CD4-positive, alpha-beta T cell treated with Interleukin-6 at 100 ng/mL for 8 hours (primary cell): ENCODE measurements at regions not wholly inside any gene's neighbourhood (a gene's known extent, or its start where the extent isn't known, plus 50 kb on each side); places are given as distances from the start of the nearest gene placed in this dataset.
"Not testable (repeated sequence)": the region's sequence is repeated elsewhere in the genome, so short reads cannot be mapped to it uniquely, and the experiment has no call there.

Source experiments
- DNase-seq: peaks from one replicate; pipeline ENCODE4 v3.0.0-alpha.2; 2020; ENCODE audit warnings: mixed read lengths, low spot score

DNA sequence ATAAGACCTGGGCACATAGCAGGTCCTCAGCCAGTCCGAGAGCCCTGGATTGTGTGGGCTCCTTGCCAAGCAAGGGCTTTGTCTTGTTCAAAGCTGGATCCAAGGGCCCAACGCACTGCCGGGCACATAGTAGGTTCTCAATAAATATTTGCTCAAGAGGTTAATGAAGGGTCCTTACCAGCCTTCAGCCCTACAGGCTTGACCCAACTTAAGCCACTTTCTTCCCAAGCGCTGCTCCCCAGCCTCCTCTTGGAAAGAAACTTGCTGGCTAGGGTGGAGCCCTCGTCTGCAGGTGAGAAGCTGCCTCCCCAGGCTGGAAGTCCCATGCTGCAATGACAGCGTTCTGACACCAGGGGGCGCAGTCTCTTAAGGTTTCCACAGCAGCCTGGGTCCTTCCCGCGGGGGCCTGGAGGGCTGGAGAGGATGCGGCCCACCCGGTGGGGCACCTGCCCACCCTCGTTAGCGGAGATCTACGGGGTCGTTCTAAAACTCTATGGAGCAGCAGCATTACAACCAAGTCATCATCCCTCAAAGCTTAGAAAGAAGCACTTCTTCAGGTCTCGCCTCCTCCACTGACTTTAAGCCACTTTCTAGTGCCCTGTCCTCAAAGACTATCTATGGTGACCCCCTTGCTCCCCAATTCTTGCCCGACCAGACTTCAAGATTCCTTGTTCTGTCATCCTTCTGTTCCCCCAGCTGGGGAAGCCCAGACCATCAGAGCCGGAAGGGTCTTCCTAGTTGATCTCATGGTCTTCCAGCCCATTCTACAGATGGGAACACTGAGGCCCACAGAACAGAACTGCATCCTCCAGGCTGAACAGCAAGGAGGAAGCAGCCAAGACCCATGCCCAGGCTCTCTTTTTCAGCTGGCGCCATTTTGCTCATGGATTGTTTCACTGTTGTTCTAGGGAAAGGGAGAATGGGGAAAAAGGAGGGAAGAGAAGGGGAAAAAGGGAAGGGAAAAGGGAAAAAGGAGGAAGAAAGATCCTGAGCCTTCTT, 115.4 kb downstream of the LHX2 start:
- DNase-seq: peak; percentile 66

- DNase-seq: no peak
Observed at GRCh38 chr9:124128568-124129166, 117.1 kb downstream of the LHX2 start.

DNA sequence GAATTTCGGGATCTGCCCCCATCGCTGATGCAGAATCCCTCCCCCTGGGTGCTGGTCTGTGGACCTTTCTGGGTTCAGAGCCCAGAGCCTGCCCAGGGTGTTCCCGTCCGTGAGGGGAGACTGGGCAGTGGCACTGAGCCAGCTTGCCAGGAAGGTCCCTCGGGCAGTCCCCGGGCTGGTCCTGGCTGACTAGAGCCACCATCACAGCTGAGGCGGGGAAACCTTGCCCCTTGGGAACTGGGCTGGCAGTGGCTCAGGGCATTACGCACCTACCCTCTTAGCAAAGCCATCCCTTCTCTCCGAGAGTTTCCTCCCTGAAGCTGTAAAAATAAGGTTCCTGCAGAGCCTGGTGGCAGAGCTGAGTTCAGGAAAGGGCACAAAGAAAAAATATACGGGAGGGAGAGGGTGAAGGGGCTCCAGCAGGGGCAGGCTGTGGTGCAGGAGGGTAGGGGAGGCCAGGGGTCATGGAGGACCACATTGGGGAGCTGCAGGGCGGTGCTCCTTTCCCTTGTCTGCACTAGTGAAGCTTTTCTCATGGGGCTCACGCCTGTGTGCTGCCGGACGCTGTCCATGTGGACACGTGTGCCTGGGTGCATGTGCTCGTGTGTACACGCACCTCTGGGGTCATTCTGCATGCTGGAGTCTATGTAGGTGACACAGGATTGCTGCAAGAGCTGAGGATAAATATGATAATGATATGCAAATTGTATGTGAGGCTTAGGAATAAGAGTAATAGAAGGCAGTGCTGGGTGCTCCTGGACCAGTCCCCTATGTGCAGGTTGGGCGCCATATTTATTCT, 118.9 kb downstream of the LHX2 start:
- no peak for DNase-seq

DNA sequence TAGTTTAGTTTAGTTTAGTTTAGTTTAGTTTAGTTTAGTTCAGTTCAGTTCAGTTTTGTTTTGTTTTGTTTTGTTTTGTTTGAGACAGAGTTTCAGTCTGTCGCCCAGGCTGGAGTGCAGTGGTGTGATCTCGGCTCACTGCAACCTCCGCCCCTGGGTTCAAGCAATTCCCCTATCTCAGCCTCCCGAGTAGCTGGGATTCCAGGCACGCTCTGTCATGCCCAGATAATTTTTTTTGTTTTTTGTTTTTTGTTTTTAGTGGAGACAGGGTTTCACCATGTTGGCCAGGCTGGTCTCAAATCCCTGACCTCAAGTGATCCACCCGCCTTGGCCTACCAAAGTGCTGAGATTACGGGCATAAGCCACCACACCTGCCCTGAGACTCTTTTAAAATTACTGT, 120.0 kb downstream of the LHX2 start:
- not testable (repeated sequence) for DNase-seq

- DNase-seq: no peak
Observed at GRCh38 chr9:124132671-124133147, 121.1 kb downstream of the LHX2 start.

- DNase-seq: no peak
Observed at GRCh38 chr9:124133727-124134126, 122.2 kb downstream of the LHX2 start.

DNA sequence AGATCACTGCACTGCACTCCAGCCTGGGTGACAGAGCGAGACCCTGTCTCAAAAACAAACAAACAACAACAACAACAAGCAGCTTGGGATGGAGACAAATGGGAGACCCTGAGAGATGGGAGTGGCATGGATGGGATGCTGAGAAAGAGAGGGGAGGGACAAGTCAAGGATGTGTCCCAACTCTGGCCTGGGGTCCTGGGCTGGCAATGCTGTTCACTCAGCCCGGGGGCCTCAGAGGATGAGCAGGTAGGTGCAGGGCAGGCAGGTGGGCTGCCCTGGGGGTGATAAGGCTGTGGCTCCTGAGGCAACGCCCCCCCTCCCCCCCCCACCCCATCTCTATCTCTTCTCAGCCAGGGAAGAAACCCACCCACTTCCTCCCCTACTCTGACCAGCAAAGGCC, 123.0 kb downstream of the LHX2 start:
- no peak for DNase-seq

GRCh38 chr9:124135813-124136365, 121.9 kb upstream of the NEK6 start:
- no peak for DNase-seq

DNA sequence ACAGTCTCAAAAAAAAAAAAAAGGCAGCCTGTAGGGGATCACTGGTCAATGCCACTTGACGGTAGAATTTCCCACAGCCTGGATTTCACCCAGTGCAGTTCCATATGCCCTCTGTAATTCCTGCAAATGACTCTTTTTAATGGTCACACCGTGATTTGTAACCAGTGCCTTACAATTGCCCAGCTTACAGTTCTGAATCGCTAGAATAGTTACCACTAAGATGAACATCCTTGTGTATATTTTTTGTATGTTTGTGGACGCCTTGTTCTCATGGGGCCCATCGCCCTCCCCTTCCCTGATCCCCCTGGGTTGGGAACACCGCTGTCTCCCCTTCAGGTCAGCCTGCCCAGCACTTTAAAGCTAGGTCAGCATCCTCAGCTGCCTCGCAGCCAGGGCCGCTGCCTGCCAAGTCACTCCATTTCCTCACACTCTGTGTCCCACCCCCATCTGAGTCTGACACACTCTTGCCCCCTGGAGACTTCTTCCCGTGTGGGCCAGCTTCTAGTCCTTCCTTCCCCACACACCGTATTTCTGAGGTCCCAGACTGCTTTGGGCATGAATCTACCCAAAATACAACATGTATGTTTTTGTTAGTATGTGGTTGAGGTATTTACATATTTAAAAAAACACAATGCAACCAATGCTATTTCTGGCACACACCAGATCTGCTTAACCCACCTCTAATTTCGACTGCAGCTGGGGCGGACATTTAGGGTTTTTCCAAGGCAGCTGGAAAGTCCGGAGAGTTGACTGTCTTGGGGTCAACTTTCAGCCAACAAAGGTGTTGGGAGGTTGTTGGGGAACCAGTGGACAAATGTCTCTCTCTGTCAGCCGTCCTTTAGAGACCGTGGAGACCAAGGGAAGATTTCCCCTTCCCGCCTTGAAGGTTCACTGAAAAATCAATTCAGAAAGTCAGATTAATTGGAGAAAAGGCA, 120.5 kb upstream of the NEK6 start:
- DNase-seq: no peak

GRCh38 chr9:124137944-124138335, 119.8 kb upstream of the NEK6 start:
- no peak for DNase-seq

- DNase-seq: no peak
Observed at GRCh38 chr9:124139001-124139400, 118.7 kb upstream of the NEK6 start.

- no peak for DNase-seq
Observed at GRCh38 chr9:124140941-124141568, 116.7 kb upstream of the NEK6 start.

- DNase-seq: not testable (repeated sequence)
Observed at GRCh38 chr9:124144561-124145123, 113.1 kb upstream of the NEK6 start.

DNA sequence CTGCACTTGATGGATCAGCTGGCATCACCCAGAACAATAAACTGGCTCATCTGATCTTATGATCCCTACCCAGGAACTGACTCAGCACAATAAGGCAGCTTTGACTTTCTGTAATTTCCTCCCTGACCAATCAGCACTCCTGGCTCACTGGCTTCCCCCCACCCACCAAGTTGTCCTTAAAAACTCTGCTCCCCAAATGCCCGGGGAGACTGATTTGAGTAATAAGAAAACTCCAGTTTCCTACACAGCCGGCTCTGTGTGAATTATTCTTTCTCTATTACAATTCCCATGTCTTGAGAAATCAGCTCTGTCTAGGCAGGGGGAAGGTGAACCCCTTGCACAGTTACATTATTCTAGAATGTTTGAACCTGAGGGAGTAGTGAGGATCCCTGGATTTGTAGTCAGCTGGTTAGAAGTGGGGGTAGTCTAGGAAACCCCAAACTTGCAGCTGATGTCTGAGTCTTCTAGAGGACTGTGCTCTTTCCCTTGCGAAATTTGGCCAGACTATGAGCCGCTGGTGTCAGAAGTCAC, 111.7 kb upstream of the NEK6 start:
- no peak for DNase-seq

DNA sequence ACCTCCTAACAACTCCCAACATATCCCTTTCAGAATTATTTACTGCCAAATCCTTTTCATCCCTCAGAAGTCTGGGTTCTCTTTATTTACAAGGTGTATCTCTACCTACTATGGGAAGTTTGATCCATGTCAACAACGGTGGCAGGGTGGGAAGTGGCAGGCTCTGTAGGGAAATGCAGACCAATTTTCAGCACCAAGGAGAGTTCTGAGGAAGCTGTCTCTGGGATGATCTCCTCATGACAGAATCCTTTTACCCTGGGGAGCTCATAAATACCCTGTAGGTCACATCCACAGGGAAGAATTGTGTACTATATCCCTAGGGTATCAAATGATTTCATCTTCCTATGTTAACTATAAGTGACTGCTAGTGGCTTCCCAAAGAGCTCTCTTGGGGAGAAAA, 107.8 kb upstream of the NEK6 start:
- DNase-seq: no peak

GRCh38 chr9:124163760-124164255, 93.9 kb upstream of the NEK6 start:
- no peak for DNase-seq

DNA sequence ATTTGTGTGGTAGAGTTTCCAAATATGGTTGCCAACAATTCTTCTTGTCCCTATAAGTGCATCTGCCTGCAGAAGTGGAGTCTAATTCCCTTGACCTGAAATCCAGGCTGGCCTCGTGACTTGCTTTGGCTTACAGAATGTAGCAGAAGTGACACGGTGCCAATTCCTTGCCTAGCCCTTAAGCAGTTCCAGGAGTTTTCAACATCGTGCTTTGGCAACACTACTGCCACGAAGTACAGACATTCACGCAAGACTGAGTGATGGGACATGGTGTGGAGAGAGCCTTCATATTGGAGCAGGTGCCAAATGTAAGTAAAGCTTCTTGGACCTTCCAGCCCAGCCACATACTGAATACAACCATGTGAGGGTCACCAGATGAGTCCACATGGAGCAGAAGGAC, 92.9 kb upstream of the NEK6 start:
- no peak for DNase-seq

GRCh38 chr9:124174433-124174832, 83.3 kb upstream of the NEK6 start:
- DNase-seq: no peak

GRCh38 chr9:124177522-124177921, 80.2 kb upstream of the NEK6 start:
- not testable (repeated sequence) for DNase-seq
